GM21515 (cell line): ENCODE measurements at regions not wholly inside any gene's neighbourhood (a gene's known extent, or its start where the extent isn't known, plus 50 kb on each side); places are given as distances from the start of the nearest gene placed in this dataset.
"Not testable (repeated sequence)": the region's sequence is repeated elsewhere in the genome, so short reads cannot be mapped to it uniquely, and the experiment has no call there.

Source experiments
- ATAC-seq: cut with Tn5 transposase; IDR thresholded peaks from one replicate; pipeline ENCODE4 v1.9.1; 2021; ENCODE audit not compliant: unreplicated experiment

DNA sequence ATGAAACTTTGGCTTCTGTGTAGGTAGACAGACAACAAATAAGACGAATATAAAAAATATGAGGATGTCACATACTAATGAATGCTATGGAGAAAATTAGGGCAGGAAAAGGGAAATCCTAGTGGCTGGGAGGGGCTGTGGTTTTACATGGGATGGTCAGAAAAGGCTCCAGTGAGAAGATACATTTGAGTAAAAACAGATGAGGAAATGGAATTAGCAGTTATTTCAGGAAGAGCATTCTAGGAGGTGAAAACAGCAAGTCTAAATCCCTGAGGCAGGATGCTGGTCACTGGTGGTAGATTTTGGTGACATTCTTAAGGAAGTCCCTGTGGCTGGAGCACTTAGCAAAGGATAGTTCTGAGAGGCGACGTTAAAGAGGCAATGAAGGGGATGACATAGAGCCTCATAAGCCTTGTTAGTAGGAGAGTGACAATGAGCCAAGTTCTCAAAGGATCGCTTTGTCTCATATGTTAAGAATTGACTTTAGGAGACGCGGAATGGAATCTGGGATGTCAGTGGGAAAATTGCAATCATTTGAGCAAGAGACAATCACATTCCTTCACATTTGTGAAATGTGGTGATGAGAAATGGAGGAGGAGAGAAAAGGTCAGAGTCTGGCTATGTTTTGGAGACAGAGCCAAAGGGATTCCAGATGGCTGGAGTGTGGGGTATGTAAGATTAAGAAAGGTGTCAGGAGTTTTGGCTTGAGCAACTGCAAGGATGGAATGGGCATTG is 384.7 kb upstream of the FZD8 start:
- ATAC-seq: no peak

DNA sequence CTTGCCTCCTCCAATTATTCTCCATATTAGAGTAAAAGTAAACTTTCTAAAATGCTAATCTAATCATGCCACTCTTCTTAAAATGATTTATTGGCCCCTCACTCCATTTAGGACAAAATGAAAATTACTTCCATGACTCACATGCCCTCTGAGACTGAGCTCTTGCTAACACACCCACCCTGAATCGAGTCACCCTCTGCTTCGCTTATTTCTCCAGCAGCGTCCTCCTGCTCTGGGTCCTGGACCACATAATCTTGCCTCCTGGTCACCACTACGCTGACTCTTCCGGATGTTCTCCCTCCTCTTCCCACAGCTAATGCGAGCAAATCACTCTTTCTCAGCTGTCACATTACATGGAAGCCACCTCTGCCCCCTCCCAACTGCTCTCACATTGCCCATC is 384.0 kb upstream of the FZD8 start:
- ATAC-seq: no peak

DNA sequence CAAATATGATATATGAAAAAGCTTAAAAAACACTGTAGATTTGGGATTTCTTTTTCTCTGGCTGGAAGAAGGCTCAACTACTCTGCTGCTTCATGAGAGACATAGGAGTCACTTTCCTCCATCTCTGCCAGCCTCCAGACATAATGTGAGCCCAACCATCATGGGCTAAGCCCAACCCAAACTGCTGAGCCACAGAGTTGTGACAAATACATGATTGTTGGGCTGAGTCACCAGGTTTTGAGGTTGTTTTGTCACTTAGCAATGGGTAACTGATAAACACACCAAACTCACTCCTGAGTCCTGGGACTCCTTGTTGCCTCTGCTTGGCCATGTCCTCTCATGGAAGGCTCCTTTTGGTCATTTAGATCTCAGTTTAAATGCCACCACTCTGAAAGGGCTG is 381.8 kb upstream of the FZD8 start:
- no peak for ATAC-seq

DNA sequence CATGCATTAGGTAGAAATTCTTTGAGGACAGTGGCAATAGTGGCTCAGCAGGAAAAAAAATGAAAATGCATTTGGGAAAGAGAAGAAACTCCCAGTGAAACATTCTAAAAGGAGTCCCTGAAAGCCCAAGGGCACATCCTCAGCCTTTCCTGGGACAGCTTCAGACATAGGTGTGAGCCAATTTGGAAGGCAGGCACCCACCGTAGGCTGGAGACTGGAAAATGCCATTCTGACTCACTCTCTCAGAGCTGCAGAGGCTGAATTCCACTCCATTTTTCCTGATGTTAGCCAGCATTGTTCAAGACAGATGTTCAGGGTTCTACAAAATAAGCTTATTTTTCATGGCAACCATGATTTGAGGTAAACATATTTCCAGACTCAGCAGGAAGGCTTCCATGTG is 379.0 kb upstream of the FZD8 start:
- no peak for ATAC-seq

DNA sequence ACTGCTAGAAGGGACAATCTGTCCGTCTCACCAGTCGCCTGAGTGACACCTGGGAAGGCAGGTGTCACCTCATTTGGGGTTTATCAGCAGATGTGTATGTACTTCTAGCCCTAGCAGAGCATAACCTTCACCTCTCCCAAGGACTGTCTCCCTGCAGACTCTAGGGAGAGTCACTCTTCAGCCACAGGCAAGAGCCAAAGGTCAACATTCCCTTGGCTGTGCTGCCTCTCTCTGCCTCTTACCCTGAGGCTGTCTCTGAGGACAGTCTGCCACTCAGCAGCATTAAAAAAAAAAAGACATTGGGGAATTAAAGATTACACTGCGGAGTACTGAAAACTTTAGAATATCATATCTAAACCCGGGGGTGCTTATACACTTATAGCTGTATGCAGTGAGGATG is 377.7 kb upstream of the FZD8 start:
- ATAC-seq: no peak

DNA sequence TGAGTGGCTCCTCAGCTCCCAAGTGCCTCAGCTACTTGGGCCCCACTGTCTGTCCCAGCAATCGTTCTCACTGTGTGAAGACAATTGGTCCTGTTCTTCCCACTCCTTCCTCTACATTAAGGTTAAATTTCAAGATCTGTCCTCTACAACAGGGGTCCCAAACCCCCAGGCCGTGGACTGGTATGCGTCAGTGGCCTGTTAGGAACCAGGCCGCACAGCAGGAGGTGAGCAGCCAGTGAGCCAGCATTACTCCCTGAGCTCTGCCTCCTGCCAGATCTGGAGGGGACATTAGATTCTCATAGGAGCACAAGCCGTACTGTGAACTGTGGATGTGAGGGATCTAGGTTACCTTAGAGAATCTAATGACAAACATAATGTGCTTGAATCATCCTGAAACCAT is 376.9 kb upstream of the FZD8 start:
- no peak for ATAC-seq

DNA sequence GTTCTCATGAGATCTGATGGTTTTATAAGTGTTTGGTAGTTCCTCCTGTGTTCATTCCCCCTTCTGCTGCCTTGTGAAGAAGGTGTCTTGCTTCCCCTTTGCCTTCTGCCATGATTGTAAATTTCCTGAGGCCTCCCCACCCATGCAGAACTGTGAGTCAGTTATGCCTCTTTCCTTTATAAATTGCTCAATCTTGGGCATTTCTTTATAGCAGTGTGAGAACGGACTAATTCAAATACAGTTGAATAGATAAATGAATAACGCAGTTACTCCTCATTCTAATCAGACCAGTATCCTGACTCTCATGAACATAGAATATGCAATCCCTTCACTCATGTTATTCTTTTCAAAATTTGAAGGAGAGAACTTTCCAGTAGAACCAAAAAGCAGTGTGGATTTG is 375.0 kb upstream of the FZD8 start:
- no peak for ATAC-seq

DNA sequence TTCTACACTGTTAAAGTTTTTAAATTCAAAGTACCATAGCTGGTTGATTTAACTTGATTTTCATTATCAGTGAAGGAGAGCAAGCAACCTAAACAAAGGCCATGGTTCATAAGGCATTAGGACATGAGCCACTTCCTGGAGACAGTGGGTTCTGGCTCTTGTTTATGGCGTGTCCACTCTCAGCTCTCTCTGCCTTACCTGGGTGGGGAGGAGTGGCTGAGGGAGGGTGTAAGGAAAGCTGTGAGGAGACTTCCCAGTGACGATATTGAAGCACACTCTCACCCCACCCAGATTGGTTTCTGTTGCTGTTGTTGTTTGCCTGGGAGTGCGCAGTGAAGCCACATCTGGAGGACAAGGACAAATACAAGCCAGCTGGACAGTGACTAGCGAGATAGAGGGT is 365.3 kb upstream of the FZD8 start:
- no peak for ATAC-seq

DNA sequence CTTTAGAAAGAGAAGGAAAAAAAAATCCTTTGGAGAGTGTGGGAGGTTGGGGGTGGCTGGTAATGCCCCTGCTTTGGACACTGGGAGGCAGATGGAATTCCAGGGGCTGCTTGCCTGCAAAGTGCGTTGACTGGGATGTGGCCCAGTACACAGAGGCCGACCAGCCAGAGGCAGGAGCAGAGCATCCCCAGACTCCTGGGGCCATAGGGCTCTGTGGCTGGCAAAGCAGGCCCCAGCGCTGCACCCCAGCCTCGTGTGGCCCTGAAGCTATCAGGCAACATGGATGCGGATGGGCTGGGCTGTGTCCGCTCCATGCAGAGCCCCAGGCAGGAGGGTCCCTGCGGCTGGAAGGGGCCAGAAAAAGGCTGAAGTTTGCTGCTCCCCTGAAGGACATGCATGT is 361.6 kb upstream of the FZD8 start:
- ATAC-seq: no peak

DNA sequence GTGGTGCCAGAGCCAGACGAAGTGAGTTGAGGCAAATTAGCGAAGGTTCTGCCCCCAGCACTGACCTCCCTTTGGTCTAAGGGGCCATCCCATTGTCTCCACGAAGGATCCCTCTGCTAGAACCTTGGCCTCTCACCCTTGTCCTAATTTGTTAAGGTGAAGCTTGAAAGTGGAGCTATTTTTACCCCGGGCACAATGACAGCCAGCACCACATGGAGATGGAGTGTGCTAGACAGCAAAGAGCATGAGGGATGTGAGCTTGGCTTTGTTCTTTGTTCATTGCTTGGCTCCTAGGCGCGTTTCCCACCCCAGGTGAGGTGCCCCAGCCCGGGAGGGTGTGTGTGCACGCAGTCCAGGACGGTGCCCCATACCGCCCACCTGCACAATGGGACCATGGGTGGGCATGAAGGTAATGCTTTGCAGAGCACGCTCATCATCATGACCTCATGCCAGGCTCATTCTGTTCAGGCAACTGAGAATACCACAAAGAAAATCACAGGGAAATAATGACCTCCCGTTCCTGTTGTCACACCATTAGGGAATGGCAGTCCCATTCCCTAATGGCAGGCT is 361.0 kb upstream of the FZD8 start:
- ATAC-seq: no peak

DNA sequence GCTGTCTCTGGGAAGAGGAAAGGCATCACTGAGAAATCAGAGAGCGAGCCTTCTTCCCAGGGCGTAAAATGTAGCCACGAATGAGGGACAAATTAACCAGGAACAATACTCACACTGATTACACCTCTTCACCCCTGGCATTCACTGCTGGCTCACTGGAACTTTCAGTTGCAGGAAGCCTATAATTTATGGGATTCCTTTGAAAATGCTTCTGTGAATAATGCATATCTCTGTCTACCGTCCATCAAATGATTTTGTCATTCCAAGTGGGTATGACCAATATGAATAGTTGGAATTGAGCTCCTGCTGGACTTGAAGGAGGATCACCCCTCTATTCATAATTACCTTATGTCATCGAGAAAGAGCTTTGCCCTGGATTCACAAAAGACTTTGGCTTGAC is 360.3 kb upstream of the FZD8 start:
- no peak for ATAC-seq

DNA sequence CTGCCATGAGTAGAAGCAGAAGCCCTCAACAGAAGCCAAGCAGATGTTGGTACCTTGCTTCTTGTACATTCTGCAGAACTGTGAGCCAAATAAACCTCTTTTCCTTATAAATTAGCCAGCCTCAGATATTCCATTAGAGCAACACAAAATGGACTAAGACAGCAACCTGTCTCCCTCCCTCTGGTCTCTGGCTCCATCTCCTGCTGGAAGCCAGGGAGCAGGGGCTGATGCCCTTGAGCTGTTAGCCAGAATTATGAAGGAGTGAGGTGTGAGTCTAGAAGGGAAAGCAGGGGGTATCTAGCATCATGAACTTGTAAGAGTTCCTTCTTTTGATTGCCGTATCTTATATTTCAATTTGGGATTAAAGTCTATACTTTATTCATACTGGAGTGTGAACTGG is 358.7 kb upstream of the FZD8 start:
- not testable (repeated sequence) for ATAC-seq

DNA sequence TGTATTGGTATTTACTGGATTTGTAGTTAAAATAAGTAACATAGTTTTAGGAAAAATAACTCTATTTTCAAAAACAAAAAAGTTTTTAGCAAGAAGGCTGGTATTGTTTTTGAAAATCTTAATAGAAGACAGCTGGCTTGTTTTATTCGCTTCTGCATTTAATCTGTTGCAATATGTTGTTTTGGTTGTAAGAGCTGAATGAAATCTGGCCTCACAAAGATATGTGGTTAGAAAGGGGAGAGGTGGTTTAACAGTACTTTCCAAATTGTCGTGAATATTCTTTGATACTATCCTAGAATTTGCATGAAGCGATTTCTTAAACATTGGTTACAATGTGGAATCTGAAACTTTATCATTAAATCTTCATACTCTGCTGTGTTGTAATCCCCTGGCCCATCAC is 355.9 kb upstream of the FZD8 start:
- ATAC-seq: no peak

DNA sequence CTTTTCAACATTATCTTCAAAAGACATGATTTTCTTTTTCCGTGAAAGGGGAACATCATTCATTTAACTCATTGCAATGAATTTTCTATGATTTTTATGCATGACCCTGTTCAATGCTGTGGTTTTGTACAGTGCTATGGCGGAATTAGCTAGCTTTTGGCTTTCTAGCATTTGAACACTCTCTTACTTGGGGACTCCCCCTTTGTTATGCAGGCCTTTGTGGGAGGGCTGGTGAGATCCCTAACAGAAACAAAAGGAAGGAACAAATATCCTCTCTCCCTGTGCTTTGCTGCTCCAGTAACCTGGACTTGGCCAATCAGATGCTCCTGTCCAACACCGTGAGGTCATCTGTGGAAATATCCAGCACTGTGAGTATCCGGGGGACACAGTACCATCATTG is 353.4 kb upstream of the FZD8 start:
- no peak for ATAC-seq

DNA sequence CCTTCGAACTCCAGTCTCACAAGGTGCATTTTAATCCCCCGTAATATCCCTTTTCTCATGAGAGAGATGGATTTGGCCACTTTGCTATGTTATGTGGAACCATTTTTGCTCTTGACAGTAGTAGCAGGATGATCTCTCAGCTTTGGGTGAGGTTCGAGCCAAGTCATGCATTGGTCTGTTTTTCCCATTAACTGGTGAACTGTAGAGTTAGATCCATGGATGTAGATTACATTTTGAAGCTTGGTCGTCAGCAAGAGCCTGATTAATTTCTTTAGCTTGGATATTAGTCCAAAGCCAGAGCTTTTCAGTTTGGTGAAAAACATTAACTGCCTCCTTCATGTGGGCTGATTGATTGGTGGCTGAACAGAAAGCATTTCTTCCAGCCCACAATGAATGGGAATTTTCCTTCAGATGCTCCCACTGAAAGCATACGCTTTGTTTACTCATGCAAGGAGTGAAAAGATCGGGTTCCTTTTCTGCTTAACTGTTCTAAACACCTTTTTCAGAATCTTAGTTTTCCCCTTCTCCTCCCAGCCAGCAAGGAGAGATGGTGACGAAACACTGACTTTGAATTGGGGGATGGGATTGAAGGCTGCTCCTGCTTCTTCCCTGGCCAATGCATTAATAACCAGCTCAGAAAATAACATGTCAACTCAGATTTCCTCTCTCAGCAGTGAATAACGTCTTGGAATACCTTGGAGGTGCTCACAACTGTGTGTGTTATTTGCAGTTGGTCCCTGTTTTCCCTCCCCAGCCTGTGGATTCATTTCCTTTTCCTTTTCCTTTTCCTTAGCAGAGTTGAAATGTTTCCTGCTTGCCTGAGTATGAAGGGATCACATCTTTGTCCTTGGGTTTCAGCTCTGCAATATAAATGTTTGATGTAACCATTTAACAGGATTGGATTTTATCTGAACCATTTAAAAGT is 351.8 kb upstream of the FZD8 start:
- no peak for ATAC-seq

DNA sequence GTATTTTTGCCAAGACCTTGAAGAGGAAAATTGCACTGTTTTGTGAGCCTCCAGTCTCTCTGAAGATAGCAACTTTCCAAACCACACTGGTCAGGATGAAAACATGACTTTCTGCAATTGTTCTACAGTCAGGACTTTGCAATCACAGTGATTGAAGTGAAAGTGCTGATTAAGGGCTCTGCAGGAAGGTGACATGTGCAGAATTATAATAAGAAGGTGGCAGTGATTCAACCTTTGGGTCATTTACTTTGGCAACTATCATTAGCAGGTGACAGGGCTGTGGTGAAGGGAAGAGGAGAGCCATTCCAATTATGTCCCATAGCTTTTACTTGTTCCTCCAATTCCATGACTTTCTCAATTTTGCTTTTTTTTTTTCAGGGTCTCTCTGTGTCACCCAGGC is 350.0 kb upstream of the FZD8 start:
- no peak for ATAC-seq

DNA sequence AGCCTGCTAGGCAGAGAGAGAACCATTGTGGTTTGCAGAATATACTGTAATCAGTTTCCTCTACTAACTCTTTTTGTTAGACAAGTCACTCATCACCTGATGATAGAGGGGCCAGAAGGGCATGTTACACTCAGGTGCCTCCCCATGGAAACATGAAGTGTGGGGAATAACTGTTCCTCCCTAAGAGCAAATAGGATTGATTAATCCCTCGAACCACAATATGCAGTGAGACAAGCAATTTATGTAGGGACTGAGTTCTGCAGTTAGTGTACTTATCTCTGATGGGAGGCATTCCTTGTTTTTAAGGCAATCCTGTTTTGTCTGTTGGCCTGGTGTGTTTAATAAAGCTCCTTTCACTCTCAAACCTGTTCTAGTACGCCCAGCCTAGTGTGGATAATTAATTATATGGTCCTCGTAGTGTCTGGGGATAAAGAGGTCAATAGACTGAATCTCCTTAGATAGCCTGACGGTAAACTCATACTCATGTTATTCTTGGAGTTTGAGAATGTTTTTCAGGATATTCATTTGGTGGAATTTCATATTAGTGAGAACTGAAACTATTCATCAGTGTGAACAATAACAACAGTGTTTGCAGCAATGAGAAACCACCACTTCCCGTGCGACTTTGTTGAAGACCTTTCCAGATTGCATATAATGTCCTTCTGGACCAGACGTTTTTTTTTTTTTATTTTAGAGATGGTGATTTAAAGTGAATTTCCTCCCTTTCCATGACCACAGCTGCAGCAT is 344.8 kb upstream of the FZD8 start:
- no peak for ATAC-seq

DNA sequence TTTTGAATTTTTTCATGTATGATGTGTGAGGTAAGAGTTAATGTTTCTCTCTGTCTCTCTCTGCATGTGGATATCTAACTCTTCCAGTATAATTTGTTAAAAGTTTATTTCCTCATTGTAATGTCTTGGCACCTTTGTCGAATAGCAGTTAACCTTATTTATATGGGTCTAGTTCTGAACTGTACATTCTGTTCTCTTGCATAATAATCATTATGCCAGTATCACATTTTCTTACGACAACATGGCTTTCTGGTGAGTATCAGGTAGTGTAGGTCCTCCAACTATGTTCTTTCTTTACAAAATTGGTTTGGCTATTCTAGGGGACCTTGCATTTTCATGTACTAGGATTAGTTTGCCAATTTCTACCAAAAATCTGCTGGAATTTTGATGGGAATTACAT is 337.0 kb upstream of the FZD8 start:
- ATAC-seq: no peak

DNA sequence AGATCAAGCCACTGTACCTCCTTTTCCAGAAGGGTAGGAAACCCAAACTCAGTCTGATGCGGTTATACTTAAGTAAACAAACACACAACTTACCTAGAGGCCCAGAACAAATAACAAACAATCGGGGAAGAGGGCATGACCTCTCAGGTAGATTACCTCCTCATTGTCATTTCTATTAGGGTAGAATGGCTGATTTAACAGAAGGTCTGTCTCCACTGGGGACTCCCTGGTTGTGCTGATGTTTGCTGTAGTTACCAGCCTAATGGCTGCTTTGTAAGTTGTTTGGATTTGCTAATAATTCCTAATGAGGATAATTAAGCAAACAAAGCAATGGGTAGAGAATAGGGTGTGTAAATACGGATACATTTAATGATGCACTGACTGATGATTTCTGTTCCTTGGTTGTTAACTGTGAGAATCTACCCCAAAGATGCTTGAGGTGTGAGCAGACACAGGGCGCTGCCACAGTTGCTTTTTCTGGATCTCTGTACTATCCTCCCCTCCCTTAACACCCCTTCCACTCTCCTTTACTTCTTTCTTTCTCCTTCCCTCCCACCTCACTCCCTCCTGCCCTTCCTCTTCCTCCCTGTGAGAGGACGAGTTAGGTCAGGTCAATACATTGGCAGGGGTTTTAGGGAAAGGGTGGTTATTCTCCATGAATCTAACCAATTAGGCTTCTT is 332.0 kb upstream of the FZD8 start:
- ATAC-seq: not testable (repeated sequence)

DNA sequence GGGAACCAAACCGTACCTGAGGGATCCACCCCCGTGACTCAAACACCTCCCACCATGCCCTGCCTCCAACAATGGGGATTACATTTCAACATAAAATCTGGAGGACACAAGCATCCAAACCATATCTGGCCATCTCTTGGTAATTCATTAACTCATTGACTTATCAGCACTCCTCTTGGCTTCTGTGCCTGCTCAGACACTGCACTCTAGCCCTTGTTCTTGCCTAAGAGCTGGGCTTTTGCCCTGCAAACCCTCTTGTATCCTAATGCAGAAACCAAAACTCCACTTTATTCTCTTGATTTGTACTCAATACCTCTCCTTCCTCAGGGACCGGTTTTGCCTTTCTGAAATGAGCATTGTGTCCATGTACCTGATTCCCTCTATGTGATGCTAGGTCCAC is 330.2 kb upstream of the FZD8 start:
- ATAC-seq: no peak

DNA sequence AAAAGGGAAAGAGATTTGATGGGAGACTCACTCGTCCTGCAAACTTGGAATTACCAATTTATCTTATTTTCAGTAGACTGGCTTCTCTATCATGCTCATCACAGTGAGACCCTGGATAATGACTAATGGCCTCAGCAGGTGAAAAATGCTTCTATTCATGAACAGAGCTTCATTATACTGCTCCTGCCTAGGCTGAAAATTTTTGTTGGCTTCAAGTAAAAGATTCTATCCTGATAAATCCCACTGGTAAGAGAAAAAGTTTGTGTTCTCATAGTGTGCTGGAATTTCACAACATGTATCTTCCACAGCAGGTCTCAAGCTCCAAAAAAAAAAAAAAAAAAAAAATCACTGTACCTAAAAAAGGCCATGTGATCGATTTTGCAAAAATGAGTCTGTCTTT is 329.3 kb upstream of the FZD8 start:
- ATAC-seq: no peak
